ENCODE measurements at regions not wholly inside any gene's neighbourhood (a gene's known extent, or its start where the extent isn't known, plus 50 kb on each side); places are given as distances from the start of the nearest gene placed in this dataset.
"Not testable (repeated sequence)": the region's sequence is repeated elsewhere in the genome, so short reads cannot be mapped to it uniquely, and the experiment has no call there.

GRCh38 chr14:83981676-83982258 lies 1548.2 kb upstream of the FLRT2 start:
- not testable (repeated sequence) for H3K27ac ChIP-seq (ENCODE audit: low read depth, low read length); H3K27me3 ChIP-seq (ENCODE audit: control insufficient read depth in 1 of 2, insufficient read depth in 2 of 2, low read length in 2 of 2); H3K4me3 ChIP-seq (ENCODE audit: low read depth in 1 of 2, low read length in 2 of 2); H3K4me1 ChIP-seq (ENCODE audit: control insufficient read depth in 1 of 2, insufficient read depth in 2 of 2, low read length in 2 of 2); H3K36me3 ChIP-seq (ENCODE audit: control insufficient read depth in 1 of 2, insufficient read depth in 2 of 2, low read length in 2 of 2); H3K9ac ChIP-seq (ENCODE audit: low read depth in 1 of 2, low read length in 2 of 2); H3K9me3 ChIP-seq (ENCODE audit: control insufficient read depth in 1 of 2, low read length in 2 of 2)

DNA sequence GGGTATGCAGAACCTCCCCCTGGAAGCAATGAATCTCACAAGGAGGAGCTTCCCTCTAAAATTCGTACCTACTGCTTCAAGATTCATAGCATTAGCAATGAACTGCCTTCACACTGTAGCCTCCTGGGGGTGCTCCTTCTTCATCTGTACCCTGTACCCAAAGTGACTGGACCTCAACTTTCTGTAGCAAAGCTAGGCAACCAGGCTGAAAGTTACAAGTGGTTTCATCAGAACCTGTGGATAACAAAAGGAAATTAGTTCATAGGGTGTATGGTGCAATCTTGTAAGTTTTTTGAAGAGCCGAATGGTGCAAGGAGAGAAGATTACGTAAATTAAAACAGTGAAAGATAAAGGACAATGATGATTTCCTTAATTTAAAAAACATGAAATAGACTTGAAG lies 1541.7 kb upstream of the FLRT2 start:
- Histone ChIP-seq H3K27ac (ENCODE audit: low read depth, low read length) (no peak overlapping the region), H3K4me3 (ENCODE audit: low read depth in 1 of 2, low read length in 2 of 2) (no peak overlapping the region), H3K36me3 (ENCODE audit: control insufficient read depth in 1 of 2, insufficient read depth in 2 of 2, low read length in 2 of 2) (no peaks in the 10 kb centered on the region), H3K4me1 (ENCODE audit: control insufficient read depth in 1 of 2, insufficient read depth in 2 of 2, low read length in 2 of 2) (no peaks in the 10 kb centered on the region), H3K9me3 (ENCODE audit: control insufficient read depth in 1 of 2, low read length in 2 of 2) (peaks cover 8 to 12% of the 10 kb centered on the region in 2 donors), H3K9ac (ENCODE audit: low read depth in 1 of 2, low read length in 2 of 2) (no peak overlapping the region), H3K27me3 (ENCODE audit: control insufficient read depth in 1 of 2, insufficient read depth in 2 of 2, low read length in 2 of 2) (no peaks in the 10 kb centered on the region)

- Histone ChIP-seq H3K4me3 (ENCODE audit: low read depth in 1 of 2, low read length in 2 of 2) (no peak overlapping the region), H3K9me3 (ENCODE audit: control insufficient read depth in 1 of 2, low read length in 2 of 2) (peaks cover 4 to 8% of the 10 kb centered on the region in 2 donors), H3K36me3 (ENCODE audit: control insufficient read depth in 1 of 2, insufficient read depth in 2 of 2, low read length in 2 of 2) (no peaks in the 10 kb centered on the region), H3K27ac (ENCODE audit: low read depth, low read length) (no peak overlapping the region), H3K27me3 (ENCODE audit: control insufficient read depth in 1 of 2, insufficient read depth in 2 of 2, low read length in 2 of 2) (no peaks in the 10 kb centered on the region), H3K4me1 (ENCODE audit: control insufficient read depth in 1 of 2, insufficient read depth in 2 of 2, low read length in 2 of 2) (no peaks in the 10 kb centered on the region), H3K9ac (ENCODE audit: low read depth in 1 of 2, low read length in 2 of 2) (no peak overlapping the region)
Observed at GRCh38 chr14:83991666-83992065, 1538.3 kb upstream of the FLRT2 start.

DNA sequence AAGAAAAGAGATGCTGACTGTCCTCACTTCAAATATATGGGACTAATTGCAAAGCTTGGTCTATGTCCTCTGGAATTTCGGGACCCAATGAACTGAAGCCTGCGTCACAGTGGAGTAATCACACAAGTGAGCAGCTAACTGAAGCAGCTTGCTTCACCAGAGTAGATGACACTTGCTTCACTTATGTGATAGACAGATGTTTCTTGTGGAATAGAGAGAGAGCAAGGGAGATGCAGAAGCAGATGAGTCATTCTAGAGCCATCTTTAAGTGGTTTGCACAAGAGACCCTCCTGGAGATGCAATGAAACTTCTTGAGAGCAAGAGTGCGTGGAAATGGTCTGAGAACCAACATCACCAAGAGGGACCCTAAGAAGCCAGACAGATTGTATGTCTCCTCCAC lies 1537.1 kb upstream of the FLRT2 start:
- Histone ChIP-seq H3K4me3 (ENCODE audit: low read depth in 1 of 2, low read length in 2 of 2) (no peak overlapping the region), H3K9me3 (ENCODE audit: control insufficient read depth in 1 of 2, low read length in 2 of 2) (peaks cover 0 to 4% of the 10 kb centered on the region in 2 donors), H3K27ac (ENCODE audit: low read depth, low read length) (no peak overlapping the region), H3K36me3 (ENCODE audit: control insufficient read depth in 1 of 2, insufficient read depth in 2 of 2, low read length in 2 of 2) (no peaks in the 10 kb centered on the region), H3K4me1 (ENCODE audit: control insufficient read depth in 1 of 2, insufficient read depth in 2 of 2, low read length in 2 of 2) (no peaks in the 10 kb centered on the region), H3K27me3 (ENCODE audit: control insufficient read depth in 1 of 2, insufficient read depth in 2 of 2, low read length in 2 of 2) (no peaks in the 10 kb centered on the region), H3K9ac (ENCODE audit: low read depth in 1 of 2, low read length in 2 of 2) (no peak overlapping the region)

- no peak overlapping the region for H3K4me3 ChIP-seq (ENCODE audit: low read depth in 1 of 2, low read length in 2 of 2)
Observed at GRCh38 chr14:83993545-83993944, 1536.4 kb upstream of the FLRT2 start.

GRCh38 chr14:83994020-83994419 lies 1535.9 kb upstream of the FLRT2 start:
- Histone ChIP-seq H3K27ac (ENCODE audit: low read depth, low read length) (no peak overlapping the region), H3K36me3 (ENCODE audit: control insufficient read depth in 1 of 2, insufficient read depth in 2 of 2, low read length in 2 of 2) (no peaks in the 10 kb centered on the region)

More at GRCh38 chr14:83993545-83993944, 1536.4 kb upstream of the FLRT2 start:
- H3K36me3 ChIP-seq (ENCODE audit: control insufficient read depth in 1 of 2, insufficient read depth in 2 of 2, low read length in 2 of 2), result no peaks in the 10 kb centered on the region
- no peaks in the 10 kb centered on the region for H3K27me3 ChIP-seq (ENCODE audit: control insufficient read depth in 1 of 2, insufficient read depth in 2 of 2, low read length in 2 of 2)
- H3K9me3 ChIP-seq (ENCODE audit: control insufficient read depth in 1 of 2, low read length in 2 of 2), result peaks cover 0 to 4% of the 10 kb centered on the region in 2 donors
- no peak overlapping the region for H3K27ac ChIP-seq (ENCODE audit: low read depth, low read length)
- H3K4me1 ChIP-seq (ENCODE audit: control insufficient read depth in 1 of 2, insufficient read depth in 2 of 2, low read length in 2 of 2), result no peaks in the 10 kb centered on the region
- no peak overlapping the region for H3K9ac ChIP-seq (ENCODE audit: low read depth in 1 of 2, low read length in 2 of 2)

GRCh38 chr14:84001023-84001422 lies 1528.9 kb upstream of the FLRT2 start:
- no peaks in the 10 kb centered on the region for H3K4me1 ChIP-seq (ENCODE audit: control insufficient read depth in 1 of 2, insufficient read depth in 2 of 2, low read length in 2 of 2)
- H3K4me3 ChIP-seq (ENCODE audit: low read depth in 1 of 2, low read length in 2 of 2), result no peak overlapping the region
- no peaks in the 10 kb centered on the region for H3K27me3 ChIP-seq (ENCODE audit: control insufficient read depth in 1 of 2, insufficient read depth in 2 of 2, low read length in 2 of 2)
- peaks cover 0 to 4% of the 10 kb centered on the region in 2 donors for H3K9me3 ChIP-seq (ENCODE audit: control insufficient read depth in 1 of 2, low read length in 2 of 2)
- no peaks in the 10 kb centered on the region for H3K36me3 ChIP-seq (ENCODE audit: control insufficient read depth in 1 of 2, insufficient read depth in 2 of 2, low read length in 2 of 2)
- H3K27ac ChIP-seq (ENCODE audit: low read depth, low read length), result no peak overlapping the region
- H3K9ac ChIP-seq (ENCODE audit: low read depth in 1 of 2, low read length in 2 of 2), result no peak overlapping the region

More at GRCh38 chr14:83994020-83994419, 1535.9 kb upstream of the FLRT2 start:
- H3K4me1 ChIP-seq (ENCODE audit: control insufficient read depth in 1 of 2, insufficient read depth in 2 of 2, low read length in 2 of 2), result no peaks in the 10 kb centered on the region
- H3K4me3 ChIP-seq (ENCODE audit: low read depth in 1 of 2, low read length in 2 of 2), result no peak overlapping the region
- H3K9ac ChIP-seq (ENCODE audit: low read depth in 1 of 2, low read length in 2 of 2), result no peak overlapping the region
- peaks cover 0 to 4% of the 10 kb centered on the region in 2 donors for H3K9me3 ChIP-seq (ENCODE audit: control insufficient read depth in 1 of 2, low read length in 2 of 2)
- no peaks in the 10 kb centered on the region for H3K27me3 ChIP-seq (ENCODE audit: control insufficient read depth in 1 of 2, insufficient read depth in 2 of 2, low read length in 2 of 2)

DNA sequence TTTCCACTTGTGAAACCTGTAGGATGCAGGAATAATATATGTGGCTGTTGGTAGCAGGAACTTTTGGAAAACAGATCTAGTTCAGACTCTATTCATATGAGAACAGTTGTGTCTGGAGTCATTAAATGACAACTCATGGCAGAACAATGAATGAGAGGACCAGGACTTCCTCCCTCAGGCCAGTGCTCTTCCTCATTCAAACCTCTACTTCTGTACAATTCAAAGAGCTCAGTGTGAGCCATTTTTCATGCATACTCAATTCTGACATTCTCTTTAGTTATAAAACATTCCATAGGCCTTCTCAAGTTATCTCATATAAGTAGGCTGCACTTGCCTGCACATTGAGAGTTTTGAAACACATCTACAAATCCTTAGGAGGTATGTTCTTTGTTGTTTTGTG lies 1526.6 kb upstream of the FLRT2 start:
- peaks cover 0 to 8% of the 10 kb centered on the region in 2 donors for H3K9me3 ChIP-seq (ENCODE audit: control insufficient read depth in 1 of 2, low read length in 2 of 2)
- no peak overlapping the region for H3K27ac ChIP-seq (ENCODE audit: low read depth, low read length)
- H3K9ac ChIP-seq (ENCODE audit: low read depth in 1 of 2, low read length in 2 of 2), result no peak overlapping the region

GRCh38 chr14:84006643-84007155 lies 1523.2 kb upstream of the FLRT2 start:
- no peaks in the 10 kb centered on the region for H3K36me3 ChIP-seq (ENCODE audit: control insufficient read depth in 1 of 2, insufficient read depth in 2 of 2, low read length in 2 of 2)
- H3K4me1 ChIP-seq (ENCODE audit: control insufficient read depth in 1 of 2, insufficient read depth in 2 of 2, low read length in 2 of 2), result no peaks in the 10 kb centered on the region
- no peak overlapping the region for H3K9ac ChIP-seq (ENCODE audit: low read depth in 1 of 2, low read length in 2 of 2)
- peaks cover 3 to 7% of the 10 kb centered on the region in 2 donors for H3K9me3 ChIP-seq (ENCODE audit: control insufficient read depth in 1 of 2, low read length in 2 of 2)
- no peak overlapping the region for H3K27ac ChIP-seq (ENCODE audit: low read depth, low read length)
- H3K4me3 ChIP-seq (ENCODE audit: low read depth in 1 of 2, low read length in 2 of 2), result no peak overlapping the region
- H3K27me3 ChIP-seq (ENCODE audit: control insufficient read depth in 1 of 2, insufficient read depth in 2 of 2, low read length in 2 of 2), result no peaks in the 10 kb centered on the region

More for the DNA sequence above, 1526.6 kb upstream of the FLRT2 start:
- H3K36me3 ChIP-seq (ENCODE audit: control insufficient read depth in 1 of 2, insufficient read depth in 2 of 2, low read length in 2 of 2), result no peaks in the 10 kb centered on the region
- H3K27me3 ChIP-seq (ENCODE audit: control insufficient read depth in 1 of 2, insufficient read depth in 2 of 2, low read length in 2 of 2), result no peaks in the 10 kb centered on the region
- H3K4me1 ChIP-seq (ENCODE audit: control insufficient read depth in 1 of 2, insufficient read depth in 2 of 2, low read length in 2 of 2), result no peaks in the 10 kb centered on the region
- H3K4me3 ChIP-seq (ENCODE audit: low read depth in 1 of 2, low read length in 2 of 2), result no peak overlapping the region

- Histone ChIP-seq H3K27me3 (ENCODE audit: control insufficient read depth in 1 of 2, insufficient read depth in 2 of 2, low read length in 2 of 2) (no peaks in the 10 kb centered on the region), H3K4me1 (ENCODE audit: control insufficient read depth in 1 of 2, insufficient read depth in 2 of 2, low read length in 2 of 2) (no peaks in the 10 kb centered on the region), H3K9ac (ENCODE audit: low read depth in 1 of 2, low read length in 2 of 2) (no peak overlapping the region), H3K36me3 (ENCODE audit: control insufficient read depth in 1 of 2, insufficient read depth in 2 of 2, low read length in 2 of 2) (no peaks in the 10 kb centered on the region), H3K4me3 (ENCODE audit: low read depth in 1 of 2, low read length in 2 of 2) (no peak overlapping the region), H3K27ac (ENCODE audit: low read depth, low read length) (no peak overlapping the region), H3K9me3 (ENCODE audit: control insufficient read depth in 1 of 2, low read length in 2 of 2) (peaks cover 8 to 11% of the 10 kb centered on the region in 2 donors)
Observed at GRCh38 chr14:84013424-84013823, 1516.5 kb upstream of the FLRT2 start.
